GM12878 (cell line): ENCODE measurements at regions not wholly inside any gene's neighbourhood (a gene's known extent, or its start where the extent isn't known, plus 50 kb on each side); places are given as distances from the start of the nearest gene placed in this dataset.

ENCODE experiments used
- CHD1 ChIP-seq: IDR thresholded peaks from 2 replicates; pipeline ENCODE4 v1.6.1; 2012; ENCODE audit warnings: low read depth, low read length, improper control_type of control experiment
- CHD2 ChIP-seq: IDR thresholded peaks from 2 replicates; pipeline ENCODE4 v1.6.1; 2011; ENCODE audit warnings: low read depth, low read length, improper control_type of control experiment, borderline replicate concordance
- HDAC2 ChIP-seq: fragments of 200-600 bp; sonication (generic); IDR thresholded peaks from 2 replicates; pipeline ENCODE4 v1.6.1; 2017
- HDAC6 ChIP-seq: fragments of 200-600 bp; sonication (generic); IDR thresholded peaks from one replicate; pipeline ENCODE4 v1.8.0; 2017; ENCODE audit warnings: antibody characterized with exemption; ENCODE audit not compliant: unreplicated experiment
- KDM1A ChIP-seq: fragments of 200-600 bp; sonication (generic); IDR thresholded peaks from 2 replicates; pipeline ENCODE4 v1.6.1; 2016; ENCODE audit warnings: borderline replicate concordance
- NR2F1 ChIP-seq: fragments of 450-650 bp; conservative IDR thresholded peaks from 2 replicates; pipeline ENCODE4 v1.6.1; 2017; ENCODE audit warnings: mild to moderate bottlenecking
- POLR2A ChIP-seq: IDR thresholded peaks from 2 replicates; pipeline ENCODE4 v1.6.1; 2011; ENCODE audit warnings: low read depth, mild to moderate bottlenecking, low read length
- SMC3 ChIP-seq: IDR thresholded peaks from 2 replicates; pipeline ENCODE4 v1.6.1; 2011; ENCODE audit warnings: low read length, improper control_type of control experiment, borderline replicate concordance
- SP1 ChIP-seq: IDR thresholded peaks from one replicate; pipeline ENCODE4 v1.6.1; 2011; ENCODE audit warnings: low read depth, low read length
- TAF1 ChIP-seq: IDR thresholded peaks from 2 replicates; pipeline ENCODE4 v1.6.1; 2011; ENCODE audit warnings: mild to moderate bottlenecking, low read depth, low read length, borderline replicate concordance
- ZNF217 ChIP-seq: fragments of 450-650 bp; IDR thresholded peaks from 2 replicates; pipeline ENCODE4 v1.6.1; 2017; ENCODE audit warnings: antibody characterized with exemption, mild to moderate bottlenecking
- TF ChIP-seq, protein P1 (sequence below): fragments of 450-650 bp; IDR thresholded peaks from 2 replicates; pipeline ENCODE4 v1.6.1; 2014; ENCODE audit warnings: mild to moderate bottlenecking
- TF ChIP-seq, protein P2 (sequence below), 3 experiments: IDR thresholded peaks in 2 of 3; conservative IDR thresholded peaks in 1 of 3; 2 replicates each; pipeline ENCODE4 v1.5.1; 2011; ENCODE audit warnings: low read depth in 3 of 3, low read length in 3 of 3, mild to moderate bottlenecking in 3 of 3, control low read depth in 2 of 3, moderate library complexity in 2 of 3, inconsistent platforms in 1 of 3, mixed read lengths in 1 of 3; ENCODE audit not compliant: control insufficient read depth in 2 of 3, insufficient read depth in 1 of 3; ENCODE audit errors: extremely low read depth in 1 of 3

DNA sequence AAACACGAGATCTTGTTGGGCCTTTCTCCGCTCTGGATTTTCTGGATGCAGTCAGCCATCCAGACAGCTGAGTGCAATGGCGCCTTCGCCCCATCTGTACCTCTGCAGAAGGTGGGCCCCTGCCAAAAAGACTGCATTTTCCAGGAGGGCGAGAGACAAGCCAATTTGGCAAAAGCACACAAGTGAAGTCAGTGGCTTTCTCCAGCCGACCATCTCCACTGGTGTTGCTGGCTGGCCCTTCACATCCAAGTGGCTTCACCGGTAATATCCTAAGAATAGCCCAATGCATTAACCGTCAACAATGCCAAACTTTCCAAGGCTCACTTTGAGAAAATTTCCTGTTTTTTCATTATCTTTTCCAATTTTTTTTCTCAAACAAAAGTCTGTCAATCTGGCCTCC is 96.2 kb upstream of the MXRA5 start:
- no peak for TF ChIP-seq NR2F1
- TF ChIP-seq, protein P1, sequence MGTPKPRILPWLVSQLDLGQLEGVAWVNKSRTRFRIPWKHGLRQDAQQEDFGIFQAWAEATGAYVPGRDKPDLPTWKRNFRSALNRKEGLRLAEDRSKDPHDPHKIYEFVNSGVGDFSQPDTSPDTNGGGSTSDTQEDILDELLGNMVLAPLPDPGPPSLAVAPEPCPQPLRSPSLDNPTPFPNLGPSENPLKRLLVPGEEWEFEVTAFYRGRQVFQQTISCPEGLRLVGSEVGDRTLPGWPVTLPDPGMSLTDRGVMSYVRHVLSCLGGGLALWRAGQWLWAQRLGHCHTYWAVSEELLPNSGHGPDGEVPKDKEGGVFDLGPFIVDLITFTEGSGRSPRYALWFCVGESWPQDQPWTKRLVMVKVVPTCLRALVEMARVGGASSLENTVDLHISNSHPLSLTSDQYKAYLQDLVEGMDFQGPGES, result no peak
- TF ChIP-seq, protein P2, sequence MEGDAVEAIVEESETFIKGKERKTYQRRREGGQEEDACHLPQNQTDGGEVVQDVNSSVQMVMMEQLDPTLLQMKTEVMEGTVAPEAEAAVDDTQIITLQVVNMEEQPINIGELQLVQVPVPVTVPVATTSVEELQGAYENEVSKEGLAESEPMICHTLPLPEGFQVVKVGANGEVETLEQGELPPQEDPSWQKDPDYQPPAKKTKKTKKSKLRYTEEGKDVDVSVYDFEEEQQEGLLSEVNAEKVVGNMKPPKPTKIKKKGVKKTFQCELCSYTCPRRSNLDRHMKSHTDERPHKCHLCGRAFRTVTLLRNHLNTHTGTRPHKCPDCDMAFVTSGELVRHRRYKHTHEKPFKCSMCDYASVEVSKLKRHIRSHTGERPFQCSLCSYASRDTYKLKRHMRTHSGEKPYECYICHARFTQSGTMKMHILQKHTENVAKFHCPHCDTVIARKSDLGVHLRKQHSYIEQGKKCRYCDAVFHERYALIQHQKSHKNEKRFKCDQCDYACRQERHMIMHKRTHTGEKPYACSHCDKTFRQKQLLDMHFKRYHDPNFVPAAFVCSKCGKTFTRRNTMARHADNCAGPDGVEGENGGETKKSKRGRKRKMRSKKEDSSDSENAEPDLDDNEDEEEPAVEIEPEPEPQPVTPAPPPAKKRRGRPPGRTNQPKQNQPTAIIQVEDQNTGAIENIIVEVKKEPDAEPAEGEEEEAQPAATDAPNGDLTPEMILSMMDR (IDR thresholded peaks at IDR 0.05 in 2 of 3, conservative IDR thresholded peaks at IDR 0.05 in 1 of 3; ENCODE audit: control insufficient read depth in 2 of 3, extremely low read depth in 1 of 3, insufficient read depth in 1 of 3, low read depth in 3 of 3, low read length in 3 of 3), result no peak
- no peak for TF ChIP-seq SMC3
- TF ChIP-seq POLR2A, result no peak
- TF ChIP-seq CHD2, result no peak
- no peak for TF ChIP-seq CHD1
- no peak for TF ChIP-seq SP1
- no peak for TF ChIP-seq HDAC6
- no peak for TF ChIP-seq TAF1
- TF ChIP-seq ZNF217, result no peak
- TF ChIP-seq HDAC2, result no peak
- no peak for TF ChIP-seq KDM1A
